NCI-H1105 treated with DMSO at 0.1 percent for 48 hours (cell line): ENCODE measurements at regions not wholly inside any gene's neighbourhood (a gene's known extent, or its start where the extent isn't known, plus 50 kb on each side); places are given as distances from the start of the nearest gene placed in this dataset.
"Not testable (repeated sequence)": the region's sequence is repeated elsewhere in the genome, so short reads cannot be mapped to it uniquely, and the experiment has no call there.

Source experiments
- DNase-seq: peaks from one replicate; lab custom pipeline; 2025; lab: John Stamatoyannopoulos, UW

GRCh38 chr1:238364214-238364892 lies 473.6 kb upstream of the ZP4 start:
- no peak for DNase-seq

GRCh38 chr1:238360474-238360873 lies 469.8 kb upstream of the ZP4 start:
- no peak for DNase-seq

GRCh38 chr1:238350471-238350870 lies 459.7 kb upstream of the ZP4 start:
- DNase-seq: no peak

GRCh38 chr1:238346340-238346739 lies 455.6 kb upstream of the ZP4 start:
- no peak for DNase-seq

- DNase-seq: no peak
Measured at GRCh38 chr1:238345837-238346236, 455.1 kb upstream of the ZP4 start.

GRCh38 chr1:238343852-238344251 lies 453.1 kb upstream of the ZP4 start:
- DNase-seq: no peak

GRCh38 chr1:238341395-238341794 lies 450.7 kb upstream of the ZP4 start:
- no peak for DNase-seq

GRCh38 chr1:238340989-238341388 lies 450.3 kb upstream of the ZP4 start:
- DNase-seq: no peak

GRCh38 chr1:238336531-238336930 lies 445.8 kb upstream of the ZP4 start:
- DNase-seq: no peak

GRCh38 chr1:238334170-238334569 lies 443.4 kb upstream of the ZP4 start:
- DNase-seq: no peak

GRCh38 chr1:238331557-238331956 lies 440.8 kb upstream of the ZP4 start:
- DNase-seq: no peak

GRCh38 chr1:238329671-238330070 lies 438.9 kb upstream of the ZP4 start:
- DNase-seq: no peak

- not testable (repeated sequence) for DNase-seq
Measured at GRCh38 chr1:238327033-238327432, 436.3 kb upstream of the ZP4 start.

- DNase-seq: not testable (repeated sequence)
Measured at GRCh38 chr1:238326479-238326878, 435.8 kb upstream of the ZP4 start.

GRCh38 chr1:238324211-238324864 lies 433.6 kb upstream of the ZP4 start:
- DNase-seq: no peak

- DNase-seq: no peak
Measured at GRCh38 chr1:238323490-238323889, 432.8 kb upstream of the ZP4 start.

- DNase-seq: no peak
Measured at GRCh38 chr1:238319957-238320356, 429.2 kb upstream of the ZP4 start.

- DNase-seq: no peak
Measured at GRCh38 chr1:238318294-238319110, 427.8 kb upstream of the ZP4 start.

GRCh38 chr1:238312969-238313368 lies 422.2 kb upstream of the ZP4 start:
- no peak for DNase-seq

- no peak for DNase-seq
Measured at GRCh38 chr1:238306411-238306810, 415.7 kb upstream of the ZP4 start.

GRCh38 chr1:238302646-238303045 lies 411.9 kb upstream of the ZP4 start:
- no peak for DNase-seq

GRCh38 chr1:238296371-238296770 lies 405.6 kb upstream of the ZP4 start:
- no peak for DNase-seq

- no peak for DNase-seq
Measured at GRCh38 chr1:238293075-238293474, 402.4 kb upstream of the ZP4 start.
